ENCODE measurements at regions not wholly inside any gene's neighbourhood (a gene's known extent, or its start where the extent isn't known, plus 50 kb on each side); places are given as distances from the start of the nearest gene placed in this dataset.
A peak's percentile ranks its signal among the peaks of the same experiment; 100 is the strongest.

- Mint-ChIP-seq H3K36me3 (ENCODE audit: low read depth) (no peaks in the 10 kb centered on the region), H3K27me3 (ENCODE audit: low read depth) (no peaks in the 10 kb centered on the region), H3K27ac (no peak overlapping the region), H3K9me3 (peaks cover 5% of the 10 kb centered on the region), H3K4me1 (no peaks in the 10 kb centered on the region), H3K4me3 (no peak overlapping the region)
- TF ChIP-seq, protein P1, sequence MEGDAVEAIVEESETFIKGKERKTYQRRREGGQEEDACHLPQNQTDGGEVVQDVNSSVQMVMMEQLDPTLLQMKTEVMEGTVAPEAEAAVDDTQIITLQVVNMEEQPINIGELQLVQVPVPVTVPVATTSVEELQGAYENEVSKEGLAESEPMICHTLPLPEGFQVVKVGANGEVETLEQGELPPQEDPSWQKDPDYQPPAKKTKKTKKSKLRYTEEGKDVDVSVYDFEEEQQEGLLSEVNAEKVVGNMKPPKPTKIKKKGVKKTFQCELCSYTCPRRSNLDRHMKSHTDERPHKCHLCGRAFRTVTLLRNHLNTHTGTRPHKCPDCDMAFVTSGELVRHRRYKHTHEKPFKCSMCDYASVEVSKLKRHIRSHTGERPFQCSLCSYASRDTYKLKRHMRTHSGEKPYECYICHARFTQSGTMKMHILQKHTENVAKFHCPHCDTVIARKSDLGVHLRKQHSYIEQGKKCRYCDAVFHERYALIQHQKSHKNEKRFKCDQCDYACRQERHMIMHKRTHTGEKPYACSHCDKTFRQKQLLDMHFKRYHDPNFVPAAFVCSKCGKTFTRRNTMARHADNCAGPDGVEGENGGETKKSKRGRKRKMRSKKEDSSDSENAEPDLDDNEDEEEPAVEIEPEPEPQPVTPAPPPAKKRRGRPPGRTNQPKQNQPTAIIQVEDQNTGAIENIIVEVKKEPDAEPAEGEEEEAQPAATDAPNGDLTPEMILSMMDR (IDR thresholded peaks at IDR 0.05; ENCODE audit: unreplicated experiment in 3 of 3): no peak
Measured at GRCh38 chr4:35358001-35358584, 886.2 kb downstream of the ARAP2 start.

- H3K4me3 Mint-ChIP-seq: no peak overlapping the region
- peaks cover 8% of the 10 kb centered on the region for H3K4me1 Mint-ChIP-seq
- H3K27ac Mint-ChIP-seq: peak overlapping the region in 2 of 3 experiments; percentile 27 to 33
- H3K36me3 Mint-ChIP-seq (ENCODE audit: low read depth): no peaks in the 10 kb centered on the region
- H3K9me3 Mint-ChIP-seq: peaks cover 15% of the 10 kb centered on the region
- H3K27me3 Mint-ChIP-seq (ENCODE audit: low read depth): no peaks in the 10 kb centered on the region
- TF ChIP-seq, protein P1 (IDR thresholded peaks at IDR 0.05; ENCODE audit: unreplicated experiment in 3 of 3): no peak
Measured at GRCh38 chr4:35364321-35364870, 879.9 kb downstream of the ARAP2 start.

DNA sequence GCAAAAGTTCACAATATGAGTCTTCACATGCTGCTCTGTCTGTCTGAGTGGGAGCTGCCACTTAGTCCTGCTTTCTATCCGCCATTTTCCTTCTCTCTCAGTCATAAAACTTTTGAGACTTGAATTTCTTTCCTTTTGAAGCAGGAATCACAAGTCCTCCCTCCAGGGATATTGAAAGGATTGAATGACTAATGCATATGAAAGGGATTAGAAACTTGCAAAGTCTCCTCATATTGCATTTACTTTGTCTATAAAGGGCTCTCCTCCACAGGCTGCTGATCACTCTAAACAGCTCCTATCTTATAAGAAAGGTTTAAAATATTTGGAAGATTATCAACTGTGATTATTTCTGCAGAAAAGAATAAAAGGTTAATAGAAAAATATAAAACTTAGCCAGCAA lies 879.1 kb downstream of the ARAP2 start:
- Mint-ChIP-seq H3K27me3 (ENCODE audit: low read depth) (no peaks in the 10 kb centered on the region), H3K36me3 (ENCODE audit: low read depth) (no peaks in the 10 kb centered on the region), H3K9me3 (peaks cover 15% of the 10 kb centered on the region), H3K4me1 (peaks cover 8% of the 10 kb centered on the region), H3K4me3 (no peak overlapping the region), H3K27ac (peak overlapping the region; percentile 27 to 36 (median 33))
- TF ChIP-seq, protein P1 (IDR thresholded peaks at IDR 0.05; ENCODE audit: unreplicated experiment in 3 of 3): no peak

DNA sequence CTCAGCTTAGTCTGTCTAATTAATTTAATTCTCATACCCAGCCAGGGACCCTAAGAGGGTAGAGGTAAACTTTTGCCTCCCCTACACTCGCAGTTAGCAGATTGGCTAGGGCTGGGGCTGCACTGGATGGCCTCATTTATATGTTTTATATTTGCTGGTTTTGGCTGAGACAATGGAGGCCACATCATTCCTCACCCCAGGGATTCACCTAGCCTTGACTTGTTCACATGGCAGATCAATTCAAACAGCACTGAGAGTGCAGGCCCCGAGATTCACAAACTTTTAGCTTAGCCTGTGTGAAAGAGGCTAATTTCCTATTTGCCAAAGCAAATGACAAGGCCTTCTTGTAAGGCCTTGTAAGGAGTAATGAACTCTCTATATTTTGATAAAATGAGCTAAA lies 844.4 kb downstream of the ARAP2 start:
- H3K9me3 Mint-ChIP-seq: peaks cover 3% of the 10 kb centered on the region
- H3K36me3 Mint-ChIP-seq (ENCODE audit: low read depth): no peaks in the 10 kb centered on the region
- TF ChIP-seq, protein P1 (IDR thresholded peaks at IDR 0.05; ENCODE audit: unreplicated experiment in 3 of 3): no peak
- no peaks in the 10 kb centered on the region for H3K27me3 Mint-ChIP-seq (ENCODE audit: low read depth)
- no peaks in the 10 kb centered on the region for H3K4me1 Mint-ChIP-seq
- H3K27ac Mint-ChIP-seq: peak overlapping the region in 1 of 3 experiments; percentile 13
- H3K4me3 Mint-ChIP-seq: no peak overlapping the region

GRCh38 chr4:35423104-35423503 lies 821.2 kb downstream of the ARAP2 start:
- H3K4me1 Mint-ChIP-seq: no peaks in the 10 kb centered on the region
- H3K27ac Mint-ChIP-seq: no peak overlapping the region
- H3K4me3 Mint-ChIP-seq: no peak overlapping the region
- H3K9me3 Mint-ChIP-seq: no peaks in the 10 kb centered on the region
- no peaks in the 10 kb centered on the region for H3K36me3 Mint-ChIP-seq (ENCODE audit: low read depth)
- TF ChIP-seq, protein P1 (IDR thresholded peaks at IDR 0.05; ENCODE audit: unreplicated experiment in 3 of 3): no peak
- H3K27me3 Mint-ChIP-seq (ENCODE audit: low read depth): no peaks in the 10 kb centered on the region

- Mint-ChIP-seq H3K36me3 (ENCODE audit: low read depth) (no peaks in the 10 kb centered on the region), H3K4me3 (no peak overlapping the region), H3K9me3 (peaks cover 7% of the 10 kb centered on the region), H3K4me1 (no peaks in the 10 kb centered on the region), H3K27me3 (ENCODE audit: low read depth) (peaks cover 3% of the 10 kb centered on the region), H3K27ac (no peak overlapping the region)
- TF ChIP-seq, protein P1 (IDR thresholded peaks at IDR 0.05; ENCODE audit: unreplicated experiment in 3 of 3): no peak
Measured at GRCh38 chr4:35447474-35447873, 796.8 kb downstream of the ARAP2 start.

Measured in nephron (organoid).